AG09319 (cell line): ENCODE measurements at regions not wholly inside any gene's neighbourhood (a gene's known extent, or its start where the extent isn't known, plus 50 kb on each side); places are given as distances from the start of the nearest gene placed in this dataset.

Source experiments
- DNase-seq: peaks from one replicate; pipeline ENCODE4 v3.0.0-alpha.2; 2010; ENCODE audit warnings: low read depth; ENCODE audit errors: extremely low read depth
- CTCF ChIP-seq: IDR thresholded peaks from 2 replicates; pipeline ENCODE4 v1.5.1; 2011; ENCODE audit warnings: low read depth, mild to moderate bottlenecking, inconsistent platforms, low read length, moderate library complexity

- no peak for TF ChIP-seq CTCF
- no peak for DNase-seq
These were observed 235.7 kb upstream of the PRR16 start for GRCh38 chr5:120228262-120229031.

- no peak for TF ChIP-seq CTCF
- DNase-seq = no peak
These were observed 235.1 kb upstream of the PRR16 start for GRCh38 chr5:120229036-120229435.

DNA sequence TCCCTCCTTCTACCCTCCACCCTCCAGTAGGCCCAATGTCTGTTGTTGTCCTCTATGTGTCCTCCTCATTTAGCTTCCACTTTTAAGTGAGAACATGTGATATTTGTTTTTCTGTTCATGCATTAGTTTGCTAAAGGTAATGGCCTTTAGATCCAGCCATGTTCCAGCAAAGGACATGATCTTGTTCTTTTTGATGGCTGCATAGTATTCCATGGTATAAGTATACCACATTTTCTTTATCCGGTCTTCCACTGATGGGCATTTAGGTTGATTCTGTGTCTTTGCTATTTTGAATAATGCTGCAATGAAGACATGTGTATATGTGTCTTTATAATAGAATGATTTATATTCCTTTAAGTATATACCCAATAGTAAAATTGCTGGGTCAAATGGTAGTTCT is 232.5 kb upstream of the PRR16 start:
- no peak for DNase-seq
- no peak for TF ChIP-seq CTCF

- no peak for TF ChIP-seq CTCF
- DNase-seq = no peak
These were observed 227.7 kb upstream of the PRR16 start for GRCh38 chr5:120236360-120236759.

- DNase-seq = no peak
- no peak for TF ChIP-seq CTCF
These were observed 225.0 kb upstream of the PRR16 start for GRCh38 chr5:120239086-120239485.

GRCh38 chr5:120240706-120241105 is 223.4 kb upstream of the PRR16 start:
- no peak for DNase-seq
- no peak for TF ChIP-seq CTCF

DNA sequence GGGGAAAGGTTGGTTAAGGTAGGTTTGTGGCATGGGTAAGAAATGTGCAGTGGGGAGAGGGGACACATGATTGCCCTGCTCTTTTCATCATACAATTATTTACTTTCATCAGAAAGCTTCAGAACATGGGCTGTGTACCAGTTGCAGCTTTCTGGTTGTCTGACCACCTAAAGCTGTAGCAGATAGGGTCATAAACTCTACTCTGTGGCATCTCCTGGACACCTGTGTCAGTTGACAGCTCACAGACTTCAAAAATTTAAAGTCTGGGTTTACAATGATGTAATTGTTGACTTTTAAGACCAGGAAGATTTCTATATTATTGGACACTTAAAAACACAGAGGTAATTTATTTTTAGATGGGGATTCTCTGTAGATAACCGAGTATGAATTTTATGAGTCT is 222.7 kb upstream of the PRR16 start:
- DNase-seq = no peak
- TF ChIP-seq CTCF = no peak
